SK-N-SH (cell line): ENCODE measurements at regions not wholly inside any gene's neighbourhood (a gene's known extent, or its start where the extent isn't known, plus 50 kb on each side); places are given as distances from the start of the nearest gene placed in this dataset.

Experiments
- CTCF ChIA-PET: fragments of 300-600, 350-600 bp; formaldehyde crosslinking; extraction: SDS; loops from one replicate; lab custom pipeline; 2021; lab: Yijun Ruan, JAX
- POLR2A ChIA-PET: fragments of 350-600 bp; sonication (Branson Sonifier 250); formaldehyde crosslinking; extraction: SDS; loops from one replicate; lab custom pipeline; 2020; ENCODE audit warnings: antibody characterized with exemption, inconsistent platforms; lab: Yijun Ruan, JAX
- DNase-seq: peaks from one replicate; pipeline ENCODE4 v3.0.0; 2012
- H2AFZ ChIP-seq: fragments of 200-600 bp; sonication (generic); 2 replicates; pipeline ENCODE4 v1.8.1; 2016; ENCODE audit warnings: antibody characterized with exemption, mild to moderate bottlenecking, low read depth
- H3F3A ChIP-seq: fragments of 200-600 bp; sonication (generic); replicated peaks from 2 replicates; pipeline ENCODE3; 2016; ENCODE audit warnings: antibody characterized with exemption, mild to moderate bottlenecking; ENCODE audit not compliant: insufficient read depth
- H3K27ac ChIP-seq, 2 experiments: fragments of 200-500 bp in 1 of 2; fragments of 200-600 bp in 1 of 2; sonication (Bioruptor generic) in 1 of 2; sonication (generic), shearing (Covaris generic) in 1 of 2; 2 replicates each; pipeline versions ENCODE4 v1.5.1 to v1.6.1; 2014 to 2016; ENCODE audit warnings: low read depth in 2 of 2, inconsistent platforms in 1 of 2, low read length in 1 of 2, mild to moderate bottlenecking in 1 of 2, mixed read lengths in 1 of 2
- H3K27me3 ChIP-seq: fragments of 200-600 bp; sonication (generic), shearing (Covaris generic); 2 replicates; pipeline ENCODE4 v1.6.1; 2016; ENCODE audit warnings: mixed run types; ENCODE audit not compliant: insufficient read depth
- H3K36me3 ChIP-seq, 2 experiments: fragments of 200-500 bp in 1 of 2; fragments of 200-600 bp in 1 of 2; sonication (Bioruptor generic) in 1 of 2; sonication (generic) in 1 of 2; replicated peaks in 1 of 2; 2 replicates each; pipeline versions ENCODE3 to v1.5.1; 2014 to 2016; ENCODE audit warnings: low read length in 1 of 2, mild to moderate bottlenecking in 1 of 2; ENCODE audit not compliant: insufficient read depth in 2 of 2, control insufficient read depth in 1 of 2
- H3K4me1 ChIP-seq, 2 experiments: fragments of 200-500 bp in 1 of 2; fragments of 200-600 bp in 1 of 2; sonication (Bioruptor generic) in 1 of 2; sonication (generic), shearing (Covaris generic) in 1 of 2; 2 replicates each; pipeline versions ENCODE4 v1.5.1 to v1.6.1; 2014 to 2016; ENCODE audit warnings: low read depth in 1 of 2, low read length in 1 of 2, mixed run types in 1 of 2; ENCODE audit not compliant: insufficient read depth in 2 of 2, control insufficient read depth in 1 of 2
- H3K4me2 ChIP-seq: fragments of 200-600 bp; sonication (generic), shearing (Covaris generic); 2 replicates; pipeline ENCODE4 v1.6.1; 2017; ENCODE audit warnings: mixed run types
- H3K4me3 ChIP-seq, 2 experiments: fragments of 200-500 bp in 1 of 2; fragments of 200-600 bp in 1 of 2; sonication (Bioruptor generic) in 1 of 2; sonication (generic), shearing (Covaris generic) in 1 of 2; 2 replicates each; pipeline versions ENCODE4 v1.5.1 to v1.8.1; 2014 to 2016; ENCODE audit warnings: low read depth in 2 of 2, inconsistent platforms in 1 of 2, low read length in 1 of 2, mild to moderate bottlenecking in 1 of 2, mixed read lengths in 1 of 2, moderate library complexity in 1 of 2
- H3K79me2 ChIP-seq: fragments of 200-600 bp; sonication (generic); 2 replicates; pipeline ENCODE4 v1.8.1; 2017; ENCODE audit warnings: mild to moderate bottlenecking; ENCODE audit not compliant: insufficient read depth
- H3K9ac ChIP-seq: fragments of 200-600 bp; sonication (generic); 2 replicates; pipeline ENCODE4 v1.6.1; 2017; ENCODE audit warnings: mixed run types
- H3K9me2 ChIP-seq: fragments of 200-600 bp; sonication (generic); 2 replicates; pipeline ENCODE4 v1.6.1; 2017; ENCODE audit warnings: mixed run types
- H3K9me3 ChIP-seq: fragments of 200-600 bp; sonication (generic); 2 replicates; pipeline ENCODE4 v1.6.1; 2017; ENCODE audit warnings: mixed run types, mild to moderate bottlenecking, moderate library complexity
- H4K20me1 ChIP-seq: fragments of 200-600 bp; sonication (generic); 2 replicates; pipeline ENCODE4 v1.6.1; 2017; ENCODE audit warnings: mild to moderate bottlenecking, mixed run types; ENCODE audit not compliant: insufficient read depth
- CHD2 ChIP-seq: fragments of 150-350 bp; IDR thresholded peaks from 2 replicates; pipeline ENCODE4 v1.6.1; 2018; ENCODE audit warnings: low read length; ENCODE audit not compliant: partially characterized antibody
- EP300 ChIP-seq, 2 experiments: IDR thresholded peaks; 2 replicates each; pipeline versions ENCODE4 v1.4.0 to v1.6.1; 2012; ENCODE audit warnings: borderline replicate concordance in 1 of 2, low read depth in 1 of 2, low read length in 1 of 2
- EZH2phosphoT487 ChIP-seq: fragments of 200-600 bp; sonication (generic); IDR thresholded peaks from 2 replicates; pipeline ENCODE4 v1.6.1; 2017; ENCODE audit warnings: low read depth, mixed run types, mild to moderate bottlenecking, antibody characterized with exemption, moderate library complexity, borderline replicate concordance
- FOXJ3 ChIP-seq: sonication (generic); formaldehyde crosslinking; IDR thresholded peaks from 2 replicates; pipeline ENCODE4 v1.5.1; 2020; ENCODE audit warnings: mild to moderate bottlenecking, missing genetic modification reagents
- GABPA ChIP-seq: IDR thresholded peaks from 2 replicates; pipeline ENCODE4 v1.4.0; 2012; ENCODE audit warnings: low read depth, mild to moderate bottlenecking
- GATA2 ChIP-seq: sonication (generic); formaldehyde crosslinking; IDR thresholded peaks from 2 replicates; pipeline ENCODE4 v1.5.0; 2020; ENCODE audit warnings: mild to moderate bottlenecking, missing genetic modification reagents
- IRF3 ChIP-seq: fragments of 150-350 bp; IDR thresholded peaks from 2 replicates; pipeline ENCODE4 v1.6.1; 2016; ENCODE audit warnings: mild to moderate bottlenecking, low read depth, low read length
- JUND ChIP-seq: IDR thresholded peaks from 2 replicates; pipeline ENCODE4 v1.4.0; 2012
- MAX ChIP-seq: IDR thresholded peaks from 2 replicates; pipeline ENCODE4 v1.4.0; 2012; ENCODE audit warnings: low read depth
- MEF2A ChIP-seq: IDR thresholded peaks from 2 replicates; pipeline ENCODE4 v1.4.0; 2012; ENCODE audit warnings: low read depth, borderline replicate concordance
- MXI1 ChIP-seq: IDR thresholded peaks from 2 replicates; pipeline ENCODE4 v1.6.1; 2012; ENCODE audit warnings: mild to moderate bottlenecking, low read depth, low read length, improper control_type of control experiment
- NFIC ChIP-seq: IDR thresholded peaks from 2 replicates; pipeline ENCODE4 v1.4.0; 2012; ENCODE audit warnings: borderline replicate concordance
- POLR2AphosphoS5 ChIP-seq: IDR thresholded peaks from 2 replicates; pipeline ENCODE4 v1.6.1; 2012; ENCODE audit warnings: low read depth, low read length
- RCOR1 ChIP-seq: fragments of 150-350 bp; IDR thresholded peaks from 2 replicates; pipeline ENCODE4 v1.6.1; 2017; ENCODE audit warnings: antibody characterized with exemption, low read length
- RXRA ChIP-seq: IDR thresholded peaks from 2 replicates; pipeline ENCODE4 v1.4.0; 2012; ENCODE audit warnings: low read depth, mild to moderate bottlenecking, borderline replicate concordance
- SIN3A ChIP-seq: IDR thresholded peaks from 2 replicates; pipeline ENCODE4 v1.6.1; 2012; ENCODE audit warnings: low read depth, mild to moderate bottlenecking, low read length, moderate library complexity, borderline replicate concordance
- TEAD4 ChIP-seq: IDR thresholded peaks from 2 replicates; pipeline ENCODE4 v1.4.0; 2012; ENCODE audit warnings: mild to moderate bottlenecking, borderline replicate concordance; ENCODE audit not compliant: insufficient read depth
- USF1 ChIP-seq: IDR thresholded peaks from 2 replicates; pipeline ENCODE4 v1.4.0; 2012; ENCODE audit warnings: low read depth, borderline replicate concordance
- YY1 ChIP-seq: IDR thresholded peaks from 2 replicates; pipeline ENCODE4 v1.4.0; 2012; ENCODE audit warnings: low read depth, mild to moderate bottlenecking
- WGBS: methylation state at CpG from one replicate; pipeline ENCODE4 v1.1.6; 2017; ENCODE audit warnings: low lambda C conversion rate; 5-methylcytosine and 5-hydroxymethylcytosine counted together
- TF ChIP-seq, protein P1 (sequence below): fragments of 200-600 bp; sonication (generic); IDR thresholded peaks from 2 replicates; pipeline ENCODE4 v1.6.1; 2017; ENCODE audit warnings: antibody characterized with exemption, mild to moderate bottlenecking, moderate library complexity
- TF ChIP-seq, protein P2 (sequence below): fragments of 150-350 bp; IDR thresholded peaks from 2 replicates; pipeline ENCODE4 v1.6.1; 2017; ENCODE audit warnings: antibody characterized with exemption, low read length, low read depth, borderline replicate concordance

GRCh38 chr19:28314756-28315155 is 898.2 kb downstream of the UQCRFS1 start:
- ChIA-PET CTCF (no interaction called here), POLR2A (no interaction called here)
- no peak overlapping the region for H3K27ac ChIP-seq
- 17% methylated on average over 3 of the region's 3 CpGs for WGBS
- H4K20me1 ChIP-seq, result no peaks in the 10 kb centered on the region
- H2AFZ ChIP-seq, result no peak overlapping the region
- H3K9me3 ChIP-seq, result no peaks in the 10 kb centered on the region
- H3K79me2 ChIP-seq, result no peaks in the 10 kb centered on the region
- H3K9me2 ChIP-seq, result no peaks in the 10 kb centered on the region
- peaks cover 9% of the 10 kb centered on the region; the same call in 1 of the 2 replicates for H3K27me3 ChIP-seq
- H3K4me3 ChIP-seq, result no peak overlapping the region
- H3F3A ChIP-seq, result peaks cover 3% of the 10 kb centered on the region
- no peak overlapping the region for H3K9ac ChIP-seq
- no peaks in the 10 kb centered on the region for H3K4me1 ChIP-seq
- H3K4me2 ChIP-seq, result no peak overlapping the region
- H3K36me3 ChIP-seq, result no peaks in the 10 kb centered on the region
- TF ChIP-seq NFIC (no peak), YY1 (no peak)
- DNase-seq, result no peak

DNA sequence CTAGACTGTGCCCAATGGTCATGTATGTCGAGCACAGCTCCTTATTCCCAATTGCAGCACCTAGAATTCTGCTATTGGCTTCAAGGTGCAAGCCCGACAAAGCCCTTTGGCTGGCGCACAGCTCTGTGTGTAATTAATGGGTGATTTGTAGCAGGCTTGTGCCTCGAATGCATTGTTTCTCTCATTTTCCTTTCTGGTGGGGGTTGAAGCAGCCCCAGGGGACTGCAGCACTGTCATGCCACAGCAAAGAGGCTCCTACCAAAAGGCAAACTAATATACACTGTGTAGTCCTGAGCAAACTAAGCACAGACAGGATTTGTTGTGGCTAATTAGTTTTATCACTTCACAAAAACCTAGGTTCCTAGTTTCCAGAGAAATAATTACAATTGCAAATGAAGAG is 898.7 kb downstream of the UQCRFS1 start:
- ChIA-PET CTCF (no interaction called here), POLR2A (no interaction called here)
- Histone ChIP-seq H3K27me3 (peaks cover 9% of the 10 kb centered on the region; the same call in 1 of the 2 replicates), H3K36me3 (no peaks in the 10 kb centered on the region), H3K27ac (peak overlapping the region in 1 of 2 experiments; percentile 21; a peak in 1 of 4 replicates), H3F3A (peaks cover 3% of the 10 kb centered on the region), H3K4me1 (no peaks in the 10 kb centered on the region), H3K9me3 (no peaks in the 10 kb centered on the region), H2AFZ (no peak overlapping the region), H3K79me2 (no peaks in the 10 kb centered on the region), H3K4me2 (peak overlapping the region; percentile 61), H3K4me3 (no peak overlapping the region), H4K20me1 (no peaks in the 10 kb centered on the region), H3K9ac (no peak overlapping the region), H3K9me2 (no peaks in the 10 kb centered on the region)
- no peak for DNase-seq
- WGBS, result 6% methylated on average over 4 of the region's 4 CpGs
- TF ChIP-seq, protein P1, sequence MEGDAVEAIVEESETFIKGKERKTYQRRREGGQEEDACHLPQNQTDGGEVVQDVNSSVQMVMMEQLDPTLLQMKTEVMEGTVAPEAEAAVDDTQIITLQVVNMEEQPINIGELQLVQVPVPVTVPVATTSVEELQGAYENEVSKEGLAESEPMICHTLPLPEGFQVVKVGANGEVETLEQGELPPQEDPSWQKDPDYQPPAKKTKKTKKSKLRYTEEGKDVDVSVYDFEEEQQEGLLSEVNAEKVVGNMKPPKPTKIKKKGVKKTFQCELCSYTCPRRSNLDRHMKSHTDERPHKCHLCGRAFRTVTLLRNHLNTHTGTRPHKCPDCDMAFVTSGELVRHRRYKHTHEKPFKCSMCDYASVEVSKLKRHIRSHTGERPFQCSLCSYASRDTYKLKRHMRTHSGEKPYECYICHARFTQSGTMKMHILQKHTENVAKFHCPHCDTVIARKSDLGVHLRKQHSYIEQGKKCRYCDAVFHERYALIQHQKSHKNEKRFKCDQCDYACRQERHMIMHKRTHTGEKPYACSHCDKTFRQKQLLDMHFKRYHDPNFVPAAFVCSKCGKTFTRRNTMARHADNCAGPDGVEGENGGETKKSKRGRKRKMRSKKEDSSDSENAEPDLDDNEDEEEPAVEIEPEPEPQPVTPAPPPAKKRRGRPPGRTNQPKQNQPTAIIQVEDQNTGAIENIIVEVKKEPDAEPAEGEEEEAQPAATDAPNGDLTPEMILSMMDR, result no peak
- TF ChIP-seq EZH2phosphoT487 (no peak), CHD2 (no peak), EP300 (IDR thresholded peaks at IDR 0.05; ENCODE audit: borderline replicate concordance in 1 of 2, low read depth in 1 of 2, low read length in 1 of 2) (no peak), RCOR1 (no peak), IRF3 (no peak), USF1 (no peak), FOXJ3 (CRISPR knock-in tag) (no peak), RXRA (no peak), MXI1 (no peak), SIN3A (no peak), POLR2AphosphoS5 (no peak), MAX (no peak), GABPA (no peak), MEF2A (no peak), NFIC (no peak), TEAD4 (no peak), GATA2 (CRISPR knock-in tag) (no peak), JUND (no peak)
- TF ChIP-seq, protein P2, sequence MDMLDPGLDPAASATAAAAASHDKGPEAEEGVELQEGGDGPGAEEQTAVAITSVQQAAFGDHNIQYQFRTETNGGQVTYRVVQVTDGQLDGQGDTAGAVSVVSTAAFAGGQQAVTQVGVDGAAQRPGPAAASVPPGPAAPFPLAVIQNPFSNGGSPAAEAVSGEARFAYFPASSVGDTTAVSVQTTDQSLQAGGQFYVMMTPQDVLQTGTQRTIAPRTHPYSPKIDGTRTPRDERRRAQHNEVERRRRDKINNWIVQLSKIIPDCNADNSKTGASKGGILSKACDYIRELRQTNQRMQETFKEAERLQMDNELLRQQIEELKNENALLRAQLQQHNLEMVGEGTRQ, result no peak
